ENCODE measurements at regions not wholly inside any gene's neighbourhood (a gene's known extent, or its start where the extent isn't known, plus 50 kb on each side); places are given as distances from the start of the nearest gene placed in this dataset.
"Not testable (repeated sequence)": the region's sequence is repeated elsewhere in the genome, so short reads cannot be mapped to it uniquely, and the experiment has no call there.

DNA sequence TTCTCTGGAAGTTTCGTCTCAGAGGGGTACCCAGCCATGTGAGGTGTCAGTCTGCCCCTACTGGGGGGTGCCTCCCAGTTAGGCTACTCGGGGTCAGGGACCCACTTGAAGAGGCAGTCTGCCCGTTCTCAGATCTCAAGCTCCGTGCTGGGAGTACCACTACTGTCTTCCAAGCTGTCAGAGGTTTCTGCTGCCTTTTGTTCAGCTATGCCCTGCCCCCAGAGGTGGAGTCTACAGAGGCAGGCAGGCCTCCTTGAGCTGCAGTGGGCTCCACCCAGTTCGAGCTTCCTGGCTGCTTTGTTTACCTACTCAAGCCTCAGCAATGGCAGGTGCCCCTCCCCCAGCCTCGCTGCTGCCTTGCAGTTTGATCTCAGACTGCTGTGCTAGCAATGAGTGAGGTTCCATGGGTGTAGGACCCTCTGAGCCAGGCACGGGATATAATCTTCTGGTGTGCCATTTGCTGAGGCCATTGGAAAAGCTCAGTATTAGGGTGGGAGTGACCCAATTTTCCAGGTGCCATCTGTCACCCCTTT lies 71.0 kb upstream of the SH3GLB1 start:
- H3K36me3 ChIP-seq (ENCODE audit: control insufficient read depth in 2 of 2, insufficient read depth in 1 of 2, low read length in 2 of 2); H3K9me3 ChIP-seq (ENCODE audit: control insufficient read depth, insufficient read depth, low read depth, low read length); CTCF ChIA-PET; H3K27ac ChIP-seq (ENCODE audit: extremely low read depth, low read depth, low read length); H3K4me1 ChIP-seq (ENCODE audit: control insufficient read depth, insufficient read depth, low read length); POLR2A ChIA-PET; H3K4me3 ChIP-seq (ENCODE audit: low read depth, low read length): not testable (repeated sequence)

GRCh38 chr1:86633921-86634320 lies 70.5 kb upstream of the SH3GLB1 start:
- TF ChIP-seq ZSCAN23 (tag by site-specific recombination; IDR thresholded peaks at IDR 0.05) = no peak
- TF ChIP-seq EGR2 (tag by site-specific recombination; IDR thresholded peaks at IDR 0.05; ENCODE audit: low read depth) = no peak
- no peaks in the 10 kb centered on the region for H3K4me1 ChIP-seq (ENCODE audit: control insufficient read depth, insufficient read depth, low read length)
- H3K36me3 ChIP-seq (ENCODE audit: control insufficient read depth in 2 of 2, insufficient read depth in 1 of 2, low read length in 2 of 2) = no peaks in the 10 kb centered on the region
- H3K9me3 ChIP-seq (ENCODE audit: control insufficient read depth, insufficient read depth, low read depth, low read length) = no peaks in the 10 kb centered on the region
- no peak overlapping the region for H3K4me3 ChIP-seq (ENCODE audit: low read depth, low read length)
- CTCF ChIA-PET = no interaction called here
- H3K27ac ChIP-seq (ENCODE audit: extremely low read depth, low read depth, low read length) = no peak overlapping the region
- POLR2A ChIA-PET = no interaction called here

GRCh38 chr1:86636898-86637297 lies 67.5 kb upstream of the SH3GLB1 start:
- POLR2A ChIA-PET = no interaction called here
- no peak overlapping the region for H3K4me3 ChIP-seq (ENCODE audit: low read depth, low read length)
- H3K36me3 ChIP-seq (ENCODE audit: control insufficient read depth in 2 of 2, insufficient read depth in 1 of 2, low read length in 2 of 2) = no peaks in the 10 kb centered on the region
- no peaks in the 10 kb centered on the region for H3K4me1 ChIP-seq (ENCODE audit: control insufficient read depth, insufficient read depth, low read length)
- H3K27ac ChIP-seq (ENCODE audit: extremely low read depth, low read depth, low read length) = no peak overlapping the region
- CTCF ChIA-PET = no interaction called here
- no peak for TF ChIP-seq FEZF1 (tag by site-specific recombination; IDR thresholded peaks at IDR 0.05)
- TF ChIP-seq PRDM1 (tag by site-specific recombination; IDR thresholded peaks at IDR 0.05) = no peak
- no peak for TF ChIP-seq HOXC10 (CRISPR knock-in tag; IDR thresholded peaks at IDR 0.05)
- no peak for TF ChIP-seq ZNF623 (tag by site-specific recombination; IDR thresholded peaks at IDR 0.05)
- no peak for TF ChIP-seq HIC1 (tag by site-specific recombination; IDR thresholded peaks at IDR 0.05)
- no peak for TF ChIP-seq ZNF239 (tag by site-specific recombination; IDR thresholded peaks at IDR 0.05)
- no peak for TF ChIP-seq ZFP3 (tag by site-specific recombination; IDR thresholded peaks at IDR 0.05; ENCODE audit: low read depth)
- TF ChIP-seq ZNF837 (tag by site-specific recombination; IDR thresholded peaks at IDR 0.05) = no peak
- no peaks in the 10 kb centered on the region for H3K9me3 ChIP-seq (ENCODE audit: control insufficient read depth, insufficient read depth, low read depth, low read length)

- CTCF ChIA-PET = no interaction called here
Observed at GRCh38 chr1:86640161-86640670, 64.2 kb upstream of the SH3GLB1 start.

More at GRCh38 chr1:86640161-86640670, 64.2 kb upstream of the SH3GLB1 start:
- POLR2A ChIA-PET = no interaction called here
- Histone ChIP-seq H3K27ac (ENCODE audit: extremely low read depth, low read depth, low read length) (no peak overlapping the region), H3K9me3 (ENCODE audit: control insufficient read depth, insufficient read depth, low read depth, low read length) (no peaks in the 10 kb centered on the region), H3K4me1 (ENCODE audit: control insufficient read depth, insufficient read depth, low read length) (no peaks in the 10 kb centered on the region), H3K36me3 (ENCODE audit: control insufficient read depth in 2 of 2, insufficient read depth in 1 of 2, low read length in 2 of 2) (no peaks in the 10 kb centered on the region), H3K4me3 (ENCODE audit: low read depth, low read length) (no peak overlapping the region)
- TF ChIP-seq ZNF518A (tag by site-specific recombination; conservative IDR thresholded peaks at IDR 0.05; ENCODE audit: low read depth) = no peak
- no peak for TF ChIP-seq ZBTB20 (tag by site-specific recombination; IDR thresholded peaks at IDR 0.05)
- no peak for TF ChIP-seq MEIS1 (CRISPR knock-in tag; IDR thresholded peaks at IDR 0.05; ENCODE audit: borderline replicate concordance)
- no peak for TF ChIP-seq ZNF621 (tag by site-specific recombination; IDR thresholded peaks at IDR 0.05)
- TF ChIP-seq, protein P1, sequence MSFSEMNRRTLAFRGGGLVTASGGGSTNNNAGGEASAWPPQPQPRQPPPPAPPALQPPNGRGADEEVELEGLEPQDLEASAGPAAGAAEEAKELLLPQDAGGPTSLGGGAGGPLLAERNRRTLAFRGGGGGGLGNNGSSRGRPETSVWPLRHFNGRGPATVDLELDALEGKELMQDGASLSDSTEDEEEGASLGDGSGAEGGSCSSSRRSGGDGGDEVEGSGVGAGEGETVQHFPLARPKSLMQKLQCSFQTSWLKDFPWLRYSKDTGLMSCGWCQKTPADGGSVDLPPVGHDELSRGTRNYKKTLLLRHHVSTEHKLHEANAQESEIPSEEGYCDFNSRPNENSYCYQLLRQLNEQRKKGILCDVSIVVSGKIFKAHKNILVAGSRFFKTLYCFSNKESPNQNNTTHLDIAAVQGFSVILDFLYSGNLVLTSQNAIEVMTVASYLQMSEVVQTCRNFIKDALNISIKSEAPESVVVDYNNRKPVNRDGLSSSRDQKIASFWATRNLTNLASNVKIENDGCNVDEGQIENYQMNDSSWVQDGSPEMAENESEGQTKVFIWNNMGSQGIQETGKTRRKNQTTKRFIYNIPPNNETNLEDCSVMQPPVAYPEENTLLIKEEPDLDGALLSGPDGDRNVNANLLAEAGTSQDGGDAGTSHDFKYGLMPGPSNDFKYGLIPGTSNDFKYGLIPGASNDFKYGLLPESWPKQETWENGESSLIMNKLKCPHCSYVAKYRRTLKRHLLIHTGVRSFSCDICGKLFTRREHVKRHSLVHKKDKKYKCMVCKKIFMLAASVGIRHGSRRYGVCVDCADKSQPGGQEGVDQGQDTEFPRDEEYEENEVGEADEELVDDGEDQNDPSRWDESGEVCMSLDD (tag by site-specific recombination; IDR thresholded peaks at IDR 0.05) = no peak
- TF ChIP-seq SP2 (tag by site-specific recombination; IDR thresholded peaks at IDR 0.05) = no peak

Measured in HEK293 (cell line).